ENCODE measurements at regions not wholly inside any gene's neighbourhood (a gene's known extent, or its start where the extent isn't known, plus 50 kb on each side); places are given as distances from the start of the nearest gene placed in this dataset.
"Not testable (repeated sequence)": the region's sequence is repeated elsewhere in the genome, so short reads cannot be mapped to it uniquely, and the experiment has no call there.

GRCh38 chr5:23433534-23434315, 73.7 kb upstream of the PRDM9 start:
- Mint-ChIP-seq H3K4me1 (no peaks in the 10 kb centered on the region), H3K27ac (no peak overlapping the region), H3K36me3 (no peaks in the 10 kb centered on the region), H3K27me3 (no peaks in the 10 kb centered on the region), H3K9me3 (peaks cover 0 to 11% (median 4%) of the 10 kb centered on the region in 11 donors), H3K4me3 (no peak overlapping the region)
- no peak overlapping the region for H3K4me3 ChIP-seq (ENCODE audit: low read length)
- H3K9me3 ChIP-seq (ENCODE audit: control insufficient read depth in 2 of 3, low read length in 3 of 3) = no peaks in the 10 kb centered on the region
- no peaks in the 10 kb centered on the region for H3K4me1 ChIP-seq (ENCODE audit: control insufficient read depth in 2 of 2, insufficient read depth in 2 of 2, low read length in 2 of 2)
- ChIA-PET CTCF (no interaction called here), POLR2A (no interaction called here)
- H3K27ac ChIP-seq (ENCODE audit: low read depth, low read length) = no peak overlapping the region
- no peak for DNase-seq
- intact Hi-C loops (cut with micrococcal nuclease) = no loop called here
- no peak for ATAC-seq
- H3K27me3 ChIP-seq (ENCODE audit: control insufficient read depth in 2 of 2, insufficient read depth in 2 of 2, low read length in 2 of 2) = no peaks in the 10 kb centered on the region
- no peaks in the 10 kb centered on the region for H3K36me3 ChIP-seq (ENCODE audit: control insufficient read depth in 2 of 3, insufficient read depth in 3 of 3, low read length in 3 of 3)

- DNase-seq (no peak), ATAC-seq (no peak)
- intact Hi-C loops (cut with micrococcal nuclease) = no loop called here
- H3K27me3 ChIP-seq (ENCODE audit: control insufficient read depth in 2 of 2, insufficient read depth in 2 of 2, low read length in 2 of 2) = no peaks in the 10 kb centered on the region
- ChIA-PET POLR2A (no interaction called here), CTCF (no interaction called here)
- Mint-ChIP-seq H3K4me1 (no peaks in the 10 kb centered on the region), H3K27ac (no peak overlapping the region), H3K4me3 (no peak overlapping the region), H3K36me3 (no peaks in the 10 kb centered on the region), H3K9me3 (peaks cover 3 to 19% (median 6%) of the 10 kb centered on the region in 11 donors), H3K27me3 (no peaks in the 10 kb centered on the region)
- no peak overlapping the region for H3K27ac ChIP-seq (ENCODE audit: low read depth, low read length)
- H3K36me3 ChIP-seq (ENCODE audit: control insufficient read depth in 2 of 3, insufficient read depth in 3 of 3, low read length in 3 of 3) = no peaks in the 10 kb centered on the region
- H3K9me3 ChIP-seq (ENCODE audit: control insufficient read depth in 2 of 3, low read length in 3 of 3) = peaks cover 0 to 13% (median 0%) of the 10 kb centered on the region in 3 experiments
- H3K4me3 ChIP-seq (ENCODE audit: low read length) = no peak overlapping the region
- H3K4me1 ChIP-seq (ENCODE audit: control insufficient read depth in 2 of 2, insufficient read depth in 2 of 2, low read length in 2 of 2) = no peaks in the 10 kb centered on the region
These were observed 78.7 kb upstream of the PRDM9 start for GRCh38 chr5:23428705-23429104.

GRCh38 chr5:23420214-23420613, 87.2 kb upstream of the PRDM9 start:
- CTCF ChIA-PET; ATAC-seq; H3K36me3 Mint-ChIP-seq; H3K27me3 ChIP-seq (ENCODE audit: control insufficient read depth in 2 of 2, insufficient read depth in 2 of 2, low read length in 2 of 2); H3K4me3 ChIP-seq (ENCODE audit: low read length); POLR2A ChIA-PET; H3K4me1 Mint-ChIP-seq; H3K27me3 Mint-ChIP-seq; H3K27ac ChIP-seq (ENCODE audit: low read depth, low read length); H3K4me3 Mint-ChIP-seq; DNase-seq; intact Hi-C loops (cut with micrococcal nuclease); H3K36me3 ChIP-seq (ENCODE audit: control insufficient read depth in 2 of 3, insufficient read depth in 3 of 3, low read length in 3 of 3); H3K27ac Mint-ChIP-seq; H3K4me1 ChIP-seq (ENCODE audit: control insufficient read depth in 2 of 2, insufficient read depth in 2 of 2, low read length in 2 of 2): not testable (repeated sequence)
- peaks cover 4 to 21% (median 14%) of the 10 kb centered on the region in 11 donors for H3K9me3 Mint-ChIP-seq
- peaks cover 0 to 13% (median 0%) of the 10 kb centered on the region in 3 experiments for H3K9me3 ChIP-seq (ENCODE audit: control insufficient read depth in 2 of 3, low read length in 3 of 3)

- Mint-ChIP-seq H3K36me3 (peaks cover 0 to 5% (median 0%) of the 10 kb centered on the region in 5 donors), H3K4me3 (no peak overlapping the region), H3K9me3 (peaks cover 4 to 22% (median 14%) of the 10 kb centered on the region in 11 donors), H3K27ac (no peak overlapping the region), H3K4me1 (no peaks in the 10 kb centered on the region), H3K27me3 (no peaks in the 10 kb centered on the region)
- CTCF ChIA-PET = no interaction called here
- Histone ChIP-seq H3K9me3 (ENCODE audit: control insufficient read depth in 2 of 3, low read length in 3 of 3) (peaks cover 0 to 4% (median 0%) of the 10 kb centered on the region in 3 experiments), H3K27ac (ENCODE audit: low read depth, low read length) (no peak overlapping the region), H3K27me3 (ENCODE audit: control insufficient read depth in 2 of 2, insufficient read depth in 2 of 2, low read length in 2 of 2) (no peaks in the 10 kb centered on the region), H3K4me3 (ENCODE audit: low read length) (no peak overlapping the region), H3K36me3 (ENCODE audit: control insufficient read depth in 2 of 3, insufficient read depth in 3 of 3, low read length in 3 of 3) (no peaks in the 10 kb centered on the region), H3K4me1 (ENCODE audit: control insufficient read depth in 2 of 2, insufficient read depth in 2 of 2, low read length in 2 of 2) (no peaks in the 10 kb centered on the region)
- DNase-seq (no peak), ATAC-seq (no peak)
- POLR2A ChIA-PET = no interaction called here
- intact Hi-C loops (cut with micrococcal nuclease) = no loop called here
These were observed 88.3 kb upstream of the PRDM9 start for GRCh38 chr5:23419115-23419514.

- no peaks in the 10 kb centered on the region for H3K36me3 ChIP-seq (ENCODE audit: control insufficient read depth in 2 of 3, insufficient read depth in 3 of 3, low read length in 3 of 3)
- no peak overlapping the region for H3K4me3 Mint-ChIP-seq
- no peaks in the 10 kb centered on the region for H3K4me1 ChIP-seq (ENCODE audit: control insufficient read depth in 2 of 2, insufficient read depth in 2 of 2, low read length in 2 of 2)
- H3K27me3 ChIP-seq (ENCODE audit: control insufficient read depth in 2 of 2, insufficient read depth in 2 of 2, low read length in 2 of 2) = no peaks in the 10 kb centered on the region
- peaks cover 0 to 5% (median 0%) of the 10 kb centered on the region in 3 experiments for H3K9me3 ChIP-seq (ENCODE audit: control insufficient read depth in 2 of 3, low read length in 3 of 3)
- H3K9me3 Mint-ChIP-seq = peaks cover 1 to 33% (median 11%) of the 10 kb centered on the region in 11 donors
- H3K27ac Mint-ChIP-seq = no peak overlapping the region
- ChIA-PET POLR2A (no interaction called here), CTCF (no interaction called here)
- H3K27me3 Mint-ChIP-seq = no peaks in the 10 kb centered on the region
- no peaks in the 10 kb centered on the region for H3K36me3 Mint-ChIP-seq
- ATAC-seq (no peak), DNase-seq (no peak)
- no peaks in the 10 kb centered on the region for H3K4me1 Mint-ChIP-seq
- H3K4me3 ChIP-seq (ENCODE audit: low read length) = no peak overlapping the region
- no peak overlapping the region for H3K27ac ChIP-seq (ENCODE audit: low read depth, low read length)
- intact Hi-C loops (cut with micrococcal nuclease) = no loop called here
These were observed 94.9 kb upstream of the PRDM9 start for GRCh38 chr5:23412515-23412914.

GRCh38 chr5:23411994-23412393, 95.4 kb upstream of the PRDM9 start:
- no peaks in the 10 kb centered on the region for H3K4me1 Mint-ChIP-seq
- peaks cover 0 to 5% (median 0%) of the 10 kb centered on the region in 3 experiments for H3K9me3 ChIP-seq (ENCODE audit: control insufficient read depth in 2 of 3, low read length in 3 of 3)
- H3K4me3 ChIP-seq (ENCODE audit: low read length) = no peak overlapping the region
- CTCF ChIA-PET = no interaction called here
- ATAC-seq = no peak
- no peak overlapping the region for H3K4me3 Mint-ChIP-seq
- no peaks in the 10 kb centered on the region for H3K36me3 ChIP-seq (ENCODE audit: control insufficient read depth in 2 of 3, insufficient read depth in 3 of 3, low read length in 3 of 3)
- H3K27me3 ChIP-seq (ENCODE audit: control insufficient read depth in 2 of 2, insufficient read depth in 2 of 2, low read length in 2 of 2) = no peaks in the 10 kb centered on the region
- H3K4me1 ChIP-seq (ENCODE audit: control insufficient read depth in 2 of 2, insufficient read depth in 2 of 2, low read length in 2 of 2) = no peaks in the 10 kb centered on the region
- intact Hi-C loops (cut with micrococcal nuclease) = no loop called here
- H3K36me3 Mint-ChIP-seq = no peaks in the 10 kb centered on the region
- no peak overlapping the region for H3K27ac ChIP-seq (ENCODE audit: low read depth, low read length)
- H3K27me3 Mint-ChIP-seq = no peaks in the 10 kb centered on the region
- DNase-seq = no peak
- peaks cover 1 to 37% (median 11%) of the 10 kb centered on the region in 11 donors for H3K9me3 Mint-ChIP-seq
- POLR2A ChIA-PET = no interaction called here
- no peak overlapping the region for H3K27ac Mint-ChIP-seq

- peaks cover 1 to 41% (median 12%) of the 10 kb centered on the region in 11 donors for H3K9me3 Mint-ChIP-seq
- Histone ChIP-seq H3K4me1 (ENCODE audit: control insufficient read depth in 2 of 2, insufficient read depth in 2 of 2, low read length in 2 of 2) (no peaks in the 10 kb centered on the region), H3K27me3 (ENCODE audit: control insufficient read depth in 2 of 2, insufficient read depth in 2 of 2, low read length in 2 of 2) (no peaks in the 10 kb centered on the region), H3K27ac (ENCODE audit: low read depth, low read length) (no peak overlapping the region), H3K4me3 (ENCODE audit: low read length) (no peak overlapping the region), H3K36me3 (ENCODE audit: control insufficient read depth in 2 of 3, insufficient read depth in 3 of 3, low read length in 3 of 3) (no peaks in the 10 kb centered on the region), H3K9me3 (ENCODE audit: control insufficient read depth in 2 of 3, low read length in 3 of 3) (peaks cover 0 to 5% (median 0%) of the 10 kb centered on the region in 3 experiments)
- no peaks in the 10 kb centered on the region for H3K27me3 Mint-ChIP-seq
- H3K36me3 Mint-ChIP-seq = no peaks in the 10 kb centered on the region
- intact Hi-C loops (cut with micrococcal nuclease) = no loop called here
- no peak overlapping the region for H3K27ac Mint-ChIP-seq
- CTCF ChIA-PET = no interaction called here
- ATAC-seq = no peak
- H3K4me1 Mint-ChIP-seq = no peaks in the 10 kb centered on the region
- no peak for DNase-seq
- no peak overlapping the region for H3K4me3 Mint-ChIP-seq
- POLR2A ChIA-PET = no interaction called here
These were observed 96.2 kb upstream of the PRDM9 start for GRCh38 chr5:23411200-23411599.
